ENCODE measurements at regions not wholly inside any gene's neighbourhood (a gene's known extent, or its start where the extent isn't known, plus 50 kb on each side); places are given as distances from the start of the nearest gene placed in this dataset.
A peak's percentile ranks its signal among the peaks of the same experiment; 100 is the strongest.

GRCh38 chr3:151579571-151580270 lies 118.9 kb upstream of the IGSF10 start:
- no peaks in the 10 kb centered on the region for H3K79me2 ChIP-seq (ENCODE audit: control insufficient read depth, insufficient read depth, low read length)
- H3K27ac ChIP-seq (ENCODE audit: control insufficient read depth, insufficient read depth, low read length) = no peak overlapping the region
- dilution Hi-C loops (cut with MboI; ENCODE audit: extremely low pct_ligation_motif_present, low sequenced_read_pairs) = no loop called here
- no peak overlapping the region for H3K9ac ChIP-seq (ENCODE audit: control insufficient read depth, extremely low read depth, insufficient read depth, low read length)
- DNase-seq (ENCODE audit: low read depth, low spot score) = no peak
- H3K4me2 ChIP-seq (ENCODE audit: control insufficient read depth, extremely low read depth, insufficient read depth, low read depth, low read length) = no peak overlapping the region
- H3K27me3 ChIP-seq (ENCODE audit: control insufficient read depth, extremely low read depth, insufficient read depth, low read length) = no peaks in the 10 kb centered on the region
- no peak overlapping the region for H3K4me3 ChIP-seq (ENCODE audit: control insufficient read depth in 2 of 3, extremely low read depth in 1 of 3, insufficient read depth in 2 of 3, low read depth in 1 of 3, low read length in 3 of 3)
- no peaks in the 10 kb centered on the region for H3K4me1 ChIP-seq (ENCODE audit: control insufficient read depth, extremely low read depth, insufficient read depth, low read length)
- H2AFZ ChIP-seq (ENCODE audit: control insufficient read depth, low read length) = no peak overlapping the region
- no peak for TF ChIP-seq CTCF (optimal IDR thresholded peaks at IDR 0.05 in 1 of 3, IDR thresholded peaks at IDR 0.05 in 1 of 3, conservative IDR thresholded peaks at IDR 0.05 in 1 of 3; ENCODE audit: extremely low read depth in 1 of 3, insufficient read depth in 2 of 3, low read length in 3 of 3)
- TF ChIP-seq EZH2 (IDR thresholded peaks at IDR 0.05; ENCODE audit: low read length) = no peak
- H3K9me1 ChIP-seq (ENCODE audit: control insufficient read depth, extremely low read depth, insufficient read depth, low read length) = no peaks in the 10 kb centered on the region
- FAIRE-seq = no peak
- H3K36me3 ChIP-seq (ENCODE audit: control insufficient read depth in 2 of 2, extremely low read depth in 1 of 2, insufficient read depth in 2 of 2, low read length in 2 of 2) = no peaks in the 10 kb centered on the region
- H3K9me3 ChIP-seq (ENCODE audit: control insufficient read depth, low read depth, low read length) = no peaks in the 10 kb centered on the region
- H4K20me1 ChIP-seq (ENCODE audit: control insufficient read depth, extremely low read depth, insufficient read depth, low read length) = no peaks in the 10 kb centered on the region

- Histone ChIP-seq H3K9me1 (ENCODE audit: control insufficient read depth, extremely low read depth, insufficient read depth, low read length) (no peaks in the 10 kb centered on the region), H3K79me2 (ENCODE audit: control insufficient read depth, insufficient read depth, low read length) (no peaks in the 10 kb centered on the region), H2AFZ (ENCODE audit: control insufficient read depth, low read length) (no peak overlapping the region), H3K27ac (ENCODE audit: control insufficient read depth, insufficient read depth, low read length) (no peak overlapping the region), H4K20me1 (ENCODE audit: control insufficient read depth, extremely low read depth, insufficient read depth, low read length) (no peaks in the 10 kb centered on the region), H3K4me1 (ENCODE audit: control insufficient read depth, extremely low read depth, insufficient read depth, low read length) (no peaks in the 10 kb centered on the region), H3K4me2 (ENCODE audit: control insufficient read depth, extremely low read depth, insufficient read depth, low read depth, low read length) (no peak overlapping the region), H3K9ac (ENCODE audit: control insufficient read depth, extremely low read depth, insufficient read depth, low read length) (no peak overlapping the region), H3K9me3 (ENCODE audit: control insufficient read depth, low read depth, low read length) (no peaks in the 10 kb centered on the region), H3K4me3 (ENCODE audit: control insufficient read depth in 2 of 3, extremely low read depth in 1 of 3, insufficient read depth in 2 of 3, low read depth in 1 of 3, low read length in 3 of 3) (no peak overlapping the region), H3K36me3 (ENCODE audit: control insufficient read depth in 2 of 2, extremely low read depth in 1 of 2, insufficient read depth in 2 of 2, low read length in 2 of 2) (no peaks in the 10 kb centered on the region), H3K27me3 (ENCODE audit: control insufficient read depth, extremely low read depth, insufficient read depth, low read length) (no peaks in the 10 kb centered on the region)
- dilution Hi-C loops (cut with MboI; ENCODE audit: extremely low pct_ligation_motif_present, low sequenced_read_pairs) = no loop called here
- no peak for DNase-seq (ENCODE audit: low read depth, low spot score)
- FAIRE-seq = no peak
- peak in 1 of 3 experiments; percentile 14 for TF ChIP-seq CTCF (optimal IDR thresholded peaks at IDR 0.05 in 1 of 3, IDR thresholded peaks at IDR 0.05 in 1 of 3, conservative IDR thresholded peaks at IDR 0.05 in 1 of 3; ENCODE audit: extremely low read depth in 1 of 3, insufficient read depth in 2 of 3, low read length in 3 of 3)
- TF ChIP-seq EZH2 (IDR thresholded peaks at IDR 0.05; ENCODE audit: low read length) = no peak
These were observed 117.6 kb upstream of the IGSF10 start for GRCh38 chr3:151578495-151578894.
